Neuron (in vitro differentiated cells): ENCODE measurements at regions not wholly inside any gene's neighbourhood (a gene's known extent, or its start where the extent isn't known, plus 50 kb on each side); places are given as distances from the start of the nearest gene placed in this dataset.

ENCODE experiments used
- H2AFZ ChIP-seq: one replicate; pipeline ENCODE4 v1.6.1; 2013; ENCODE audit warnings: low read depth, mild to moderate bottlenecking, inconsistent platforms, low read length, moderate library complexity
- H3K27me3 ChIP-seq: one replicate; pipeline ENCODE4 v1.6.1; 2013; ENCODE audit warnings: low read length; ENCODE audit not compliant: insufficient read depth
- H3K36me3 ChIP-seq: one replicate; pipeline ENCODE4 v1.6.1; 2013; ENCODE audit warnings: low read length; ENCODE audit not compliant: insufficient read depth
- H3K4me1 ChIP-seq: one replicate; pipeline ENCODE4 v1.6.1; 2013; ENCODE audit warnings: low read length; ENCODE audit not compliant: insufficient read depth
- H3K4me3 ChIP-seq: 2 replicates; pipeline ENCODE4 v1.5.1; 2013; ENCODE audit warnings: mild to moderate bottlenecking, low read length, moderate library complexity
- H3K9me3 ChIP-seq: one replicate; pipeline ENCODE4 v1.6.1; 2013; ENCODE audit warnings: low read length

- H3K4me3 ChIP-seq: no peak overlapping the region
- no peak overlapping the region for H2AFZ ChIP-seq
- H3K27me3 ChIP-seq: no peaks in the 10 kb centered on the region
- H3K4me1 ChIP-seq: no peaks in the 10 kb centered on the region
- H3K36me3 ChIP-seq: no peaks in the 10 kb centered on the region
- no peaks in the 10 kb centered on the region for H3K9me3 ChIP-seq
Observed at GRCh38 chr2:60097298-60097697, 456.2 kb downstream of the BCL11A start.

GRCh38 chr2:60096556-60096955 lies 456.9 kb downstream of the BCL11A start:
- H3K36me3 ChIP-seq: no peaks in the 10 kb centered on the region
- no peaks in the 10 kb centered on the region for H3K27me3 ChIP-seq
- H3K4me3 ChIP-seq: no peak overlapping the region
- H2AFZ ChIP-seq: no peak overlapping the region
- H3K9me3 ChIP-seq: no peaks in the 10 kb centered on the region
- H3K4me1 ChIP-seq: no peaks in the 10 kb centered on the region

- Histone ChIP-seq H3K36me3 (no peaks in the 10 kb centered on the region), H3K4me1 (no peaks in the 10 kb centered on the region), H3K27me3 (no peaks in the 10 kb centered on the region), H3K4me3 (no peak overlapping the region), H2AFZ (no peak overlapping the region), H3K9me3 (no peaks in the 10 kb centered on the region)
Observed at GRCh38 chr2:60095903-60096302, 457.6 kb downstream of the BCL11A start.

GRCh38 chr2:60095202-60095815 lies 458.1 kb downstream of the BCL11A start:
- no peaks in the 10 kb centered on the region for H3K4me1 ChIP-seq
- no peaks in the 10 kb centered on the region for H3K9me3 ChIP-seq
- no peak overlapping the region for H3K4me3 ChIP-seq
- no peaks in the 10 kb centered on the region for H3K36me3 ChIP-seq
- no peak overlapping the region for H2AFZ ChIP-seq
- no peaks in the 10 kb centered on the region for H3K27me3 ChIP-seq

DNA sequence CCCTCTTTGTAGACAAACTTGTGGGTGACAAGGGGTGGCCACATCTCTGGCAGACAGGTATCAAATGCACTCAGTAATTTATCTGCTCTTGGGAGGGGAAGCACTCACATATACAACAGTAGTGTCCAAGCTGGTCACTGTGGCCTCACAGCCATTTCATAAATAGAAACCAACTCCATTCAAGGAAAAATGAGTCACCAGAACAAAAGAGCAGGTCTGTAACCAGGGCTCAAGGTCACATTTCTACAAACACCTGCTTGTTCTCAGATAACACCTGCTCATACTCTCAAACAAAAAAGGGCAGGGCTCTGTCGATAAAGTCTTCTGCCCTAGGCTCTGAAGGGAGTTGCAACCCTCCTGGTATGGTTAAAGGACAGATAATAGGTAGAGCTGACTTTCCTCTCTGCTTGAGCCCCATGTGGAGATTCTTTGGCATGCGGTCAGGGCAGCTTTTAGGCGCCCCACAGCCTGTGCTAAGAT lies 459.0 kb downstream of the BCL11A start:
- Histone ChIP-seq H3K36me3 (no peaks in the 10 kb centered on the region), H2AFZ (no peak overlapping the region), H3K4me3 (no peak overlapping the region)

GRCh38 chr2:60092781-60093180 lies 460.7 kb downstream of the BCL11A start:
- H3K36me3 ChIP-seq: no peaks in the 10 kb centered on the region
- H3K4me3 ChIP-seq: no peak overlapping the region
- H3K4me1 ChIP-seq: no peaks in the 10 kb centered on the region
- H3K27me3 ChIP-seq: no peaks in the 10 kb centered on the region
- H2AFZ ChIP-seq: no peak overlapping the region
- no peaks in the 10 kb centered on the region for H3K9me3 ChIP-seq

More for the DNA sequence above, 459.0 kb downstream of the BCL11A start:
- Histone ChIP-seq H3K4me1 (no peaks in the 10 kb centered on the region), H3K27me3 (no peaks in the 10 kb centered on the region), H3K9me3 (no peaks in the 10 kb centered on the region)

DNA sequence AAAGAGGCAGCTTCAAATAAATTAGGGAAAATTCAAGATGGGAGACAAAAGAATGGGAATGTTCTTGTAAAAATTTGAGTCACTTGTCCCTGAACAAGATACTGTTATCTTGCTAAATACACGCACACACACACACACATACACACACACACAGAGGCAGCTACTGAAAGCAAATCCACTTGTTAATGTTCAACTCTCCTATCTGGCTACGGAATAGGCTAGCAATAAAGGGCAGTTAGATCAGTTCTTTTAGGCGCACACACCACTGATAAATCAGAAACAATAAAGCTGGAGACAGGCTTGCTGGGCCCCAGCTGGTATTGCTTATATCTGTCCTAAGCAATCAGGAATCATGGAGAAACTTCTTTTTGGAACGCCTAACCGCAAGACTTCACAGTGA lies 461.6 kb downstream of the BCL11A start:
- Histone ChIP-seq H3K4me1 (no peaks in the 10 kb centered on the region), H3K9me3 (no peaks in the 10 kb centered on the region), H3K4me3 (no peak overlapping the region), H3K36me3 (no peaks in the 10 kb centered on the region), H3K27me3 (no peaks in the 10 kb centered on the region), H2AFZ (no peak overlapping the region)

DNA sequence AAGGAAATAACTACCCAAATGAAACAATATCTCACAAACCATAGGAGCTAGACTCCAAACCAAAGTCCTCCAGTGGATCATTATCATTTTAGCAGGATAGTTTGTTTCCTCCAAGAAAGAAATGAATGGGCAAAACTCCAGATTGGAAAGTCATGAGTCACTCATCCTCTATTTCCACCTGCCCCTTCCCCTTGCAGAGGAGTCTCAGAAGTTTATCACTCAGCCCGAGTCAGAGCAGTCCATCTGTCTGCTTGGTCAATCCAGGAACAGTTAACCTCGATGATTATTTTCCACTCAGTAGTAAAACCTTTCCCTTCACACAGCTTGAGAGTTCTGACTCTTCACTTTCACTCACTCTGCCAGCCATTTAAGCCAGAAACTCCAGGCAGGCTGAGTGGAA lies 462.2 kb downstream of the BCL11A start:
- Histone ChIP-seq H2AFZ (no peak overlapping the region), H3K27me3 (no peaks in the 10 kb centered on the region), H3K9me3 (no peaks in the 10 kb centered on the region), H3K4me3 (no peak overlapping the region), H3K36me3 (no peaks in the 10 kb centered on the region), H3K4me1 (no peaks in the 10 kb centered on the region)

DNA sequence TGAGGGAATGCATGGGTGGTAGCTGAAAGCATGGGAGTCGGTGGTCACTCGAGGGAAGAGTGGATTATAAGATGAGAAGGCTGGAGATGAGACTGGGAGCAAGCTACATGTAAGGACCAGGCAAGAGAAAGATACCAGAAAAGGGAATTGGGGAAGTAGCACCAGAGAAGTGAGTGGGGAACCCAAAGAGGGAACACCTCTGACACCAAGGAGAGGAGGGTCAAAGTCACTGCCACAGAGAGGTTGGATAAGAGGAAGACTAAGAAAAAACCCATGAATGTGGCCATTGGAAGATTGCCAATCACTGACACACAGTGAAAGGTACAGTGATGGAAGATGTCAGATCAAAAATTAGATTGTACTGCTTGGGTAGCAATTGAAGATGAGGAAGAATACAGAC lies 473.9 kb downstream of the BCL11A start:
- H3K36me3 ChIP-seq: no peaks in the 10 kb centered on the region
- no peaks in the 10 kb centered on the region for H3K4me1 ChIP-seq
- no peaks in the 10 kb centered on the region for H3K27me3 ChIP-seq
- no peak overlapping the region for H2AFZ ChIP-seq
- H3K9me3 ChIP-seq: no peaks in the 10 kb centered on the region
- H3K4me3 ChIP-seq: no peak overlapping the region

- Histone ChIP-seq H3K4me3 (no peak overlapping the region), H2AFZ (no peak overlapping the region), H3K9me3 (no peaks in the 10 kb centered on the region), H3K4me1 (no peaks in the 10 kb centered on the region), H3K36me3 (no peaks in the 10 kb centered on the region), H3K27me3 (no peaks in the 10 kb centered on the region)
Observed at GRCh38 chr2:60075048-60075447, 478.4 kb downstream of the BCL11A start.

GRCh38 chr2:60073201-60073600 lies 480.3 kb downstream of the BCL11A start:
- Histone ChIP-seq H3K9me3 (no peaks in the 10 kb centered on the region), H3K36me3 (no peaks in the 10 kb centered on the region), H3K4me1 (no peaks in the 10 kb centered on the region), H3K27me3 (no peaks in the 10 kb centered on the region), H3K4me3 (no peak overlapping the region), H2AFZ (no peak overlapping the region)

DNA sequence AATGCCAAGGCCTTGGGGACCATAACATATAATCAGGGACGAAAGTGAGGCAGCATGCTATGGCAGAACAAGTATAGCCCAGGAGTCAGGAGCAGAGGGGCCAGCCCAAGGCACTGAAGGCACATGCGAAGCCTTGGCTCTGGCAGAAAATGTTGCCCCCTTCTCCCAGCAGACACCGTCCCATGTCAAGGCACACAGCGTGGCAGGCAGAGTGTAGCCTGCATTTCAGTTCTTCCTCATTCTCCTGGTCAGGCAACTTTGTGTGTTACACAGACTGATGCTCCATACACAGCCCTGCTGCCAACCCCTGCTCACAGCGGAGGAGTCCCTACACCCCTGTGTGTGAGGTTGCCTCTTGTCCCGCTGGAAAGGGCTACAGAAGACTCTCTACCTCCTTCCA lies 480.8 kb downstream of the BCL11A start:
- Histone ChIP-seq H3K4me3 (no peak overlapping the region), H3K27me3 (no peaks in the 10 kb centered on the region)

GRCh38 chr2:60071490-60071831 lies 482.0 kb downstream of the BCL11A start:
- H3K27me3 ChIP-seq: no peaks in the 10 kb centered on the region
- no peak overlapping the region for H2AFZ ChIP-seq
- no peaks in the 10 kb centered on the region for H3K36me3 ChIP-seq
- no peak overlapping the region for H3K4me3 ChIP-seq
- no peaks in the 10 kb centered on the region for H3K4me1 ChIP-seq
- H3K9me3 ChIP-seq: no peaks in the 10 kb centered on the region

More for the DNA sequence above, 480.8 kb downstream of the BCL11A start:
- Histone ChIP-seq H2AFZ (no peak overlapping the region), H3K9me3 (no peaks in the 10 kb centered on the region), H3K4me1 (no peaks in the 10 kb centered on the region), H3K36me3 (no peaks in the 10 kb centered on the region)
